WTC11 (cell line): ENCODE measurements at regions not wholly inside any gene's neighbourhood (a gene's known extent, or its start where the extent isn't known, plus 50 kb on each side); places are given as distances from the start of the nearest gene placed in this dataset.
A peak's percentile ranks its signal among the peaks of the same experiment; 100 is the strongest.

Experiments
- ATAC-seq: fragments of 200-7000 bp; cut with Tn5 transposase; 2 replicates; pipeline ENCODE4 v1.10.0; 2021; ENCODE audit warnings: mild to moderate bottlenecking, moderate library complexity
- CTCF ChIA-PET: fragments of 300-600 bp; sonication (Branson Sonifier 250); formaldehyde crosslinking; loops from one replicate; lab custom pipeline; 2021; ENCODE audit warnings: antibody characterized with exemption; lab: Charles Lee
- POLR2A ChIA-PET: fragments of 350-600 bp; sonication (Branson Sonifier 250); formaldehyde crosslinking; loops from one replicate; lab custom pipeline; 2021; ENCODE audit warnings: antibody characterized with exemption; lab: Charles Lee
- DNase-seq: peaks from one replicate; pipeline ENCODE4 v3.0.0; 2021; ENCODE audit warnings: low spot score
- H3K27ac Mint-ChIP-seq: 2 replicates; pipeline ENCODE4 v1.8.0; 2021; ENCODE audit warnings: mixed read lengths
- H3K27me3 Mint-ChIP-seq: 2 replicates; pipeline ENCODE4 v1.8.0; 2021; ENCODE audit warnings: low read depth, mild to moderate bottlenecking, moderate library complexity, mixed read lengths
- H3K36me3 Mint-ChIP-seq: 2 replicates; pipeline ENCODE4 v1.8.0; 2021; ENCODE audit warnings: mixed read lengths
- H3K4me1 Mint-ChIP-seq: 2 replicates; pipeline ENCODE4 v1.8.0; 2022; ENCODE audit warnings: mixed read lengths
- H3K4me3 Mint-ChIP-seq: 2 replicates; pipeline ENCODE4 v1.8.0; 2021; ENCODE audit warnings: mild to moderate bottlenecking, moderate library complexity, mixed read lengths
- H3K9me3 Mint-ChIP-seq: 2 replicates; pipeline ENCODE4 v1.8.0; 2021; ENCODE audit warnings: mixed read lengths
- AFF4 ChIP-seq: sonication (generic); formaldehyde crosslinking; IDR thresholded peaks from 2 replicates; pipeline ENCODE4 v1.8.1; 2023; ENCODE audit warnings: mild to moderate bottlenecking, missing genetic modification reagents, borderline replicate concordance
- ATF3 ChIP-seq: sonication (generic); formaldehyde crosslinking; conservative IDR thresholded peaks from 2 replicates; pipeline ENCODE4 v1.8.1; 2022; ENCODE audit warnings: mild to moderate bottlenecking, missing genetic modification reagents
- CTCF ChIP-seq: fragments of 200-600 bp; IDR thresholded peaks from 2 replicates; pipeline ENCODE4 v1.8.0; 2022; ENCODE audit warnings: antibody characterized with exemption
- E2F1 ChIP-seq: sonication (generic); formaldehyde crosslinking; IDR thresholded peaks from 2 replicates; pipeline ENCODE4 v1.8.0; 2022; ENCODE audit warnings: mild to moderate bottlenecking, missing genetic modification reagents
- ETV6 ChIP-seq: sonication (generic); formaldehyde crosslinking; IDR thresholded peaks from 2 replicates; pipeline ENCODE4 v1.8.1; 2022; ENCODE audit warnings: mild to moderate bottlenecking, missing genetic modification reagents
- GABPB1 ChIP-seq: sonication (generic); formaldehyde crosslinking; IDR thresholded peaks from 2 replicates; pipeline ENCODE4 v1.8.1; 2023; ENCODE audit warnings: mild to moderate bottlenecking, missing genetic modification reagents
- MAX ChIP-seq: sonication (generic); formaldehyde crosslinking; IDR thresholded peaks from 2 replicates; pipeline ENCODE4 v1.8.0; 2022; ENCODE audit warnings: mild to moderate bottlenecking, missing genetic modification reagents
- MXD4 ChIP-seq: fragments of 250-450 bp; sonication (Bioruptor Pico); IDR thresholded peaks from 2 replicates; pipeline ENCODE4 v1.8.0; 2021; ENCODE audit warnings: mild to moderate bottlenecking, moderate library complexity, borderline replicate concordance
- NFATC4 ChIP-seq: fragments of 250-450 bp; sonication (Bioruptor Pico); IDR thresholded peaks from 2 replicates; pipeline ENCODE4 v1.9.0; 2021; ENCODE audit warnings: mild to moderate bottlenecking
- PRRX2 ChIP-seq: fragments of 250-450 bp; sonication (Bioruptor Pico); IDR thresholded peaks from 2 replicates; pipeline ENCODE4 v1.8.0; 2021; ENCODE audit warnings: mild to moderate bottlenecking
- RELA ChIP-seq: sonication (generic); formaldehyde crosslinking; IDR thresholded peaks from 2 replicates; pipeline ENCODE4 v1.8.1; 2022; ENCODE audit warnings: missing genetic modification reagents, mild to moderate bottlenecking, borderline replicate concordance
- RORB ChIP-seq: fragments of 250-450 bp; sonication (Bioruptor Pico); IDR thresholded peaks from 2 replicates; pipeline ENCODE4 v1.9.0; 2021; ENCODE audit warnings: mild to moderate bottlenecking
- SOX15 ChIP-seq: fragments of 250-450 bp; sonication (Bioruptor Pico); IDR thresholded peaks from 2 replicates; pipeline ENCODE4 v1.9.0; 2021; ENCODE audit warnings: mild to moderate bottlenecking
- STAT6 ChIP-seq: sonication (generic); formaldehyde crosslinking; conservative IDR thresholded peaks from 2 replicates; pipeline ENCODE4 v1.8.1; 2023; ENCODE audit warnings: mild to moderate bottlenecking, low read depth, missing genetic modification reagents, moderate library complexity
- ZNF219 ChIP-seq: sonication (generic); formaldehyde crosslinking; IDR thresholded peaks from 2 replicates; pipeline ENCODE4 v1.8.0; 2023; ENCODE audit warnings: missing genetic modification reagents, mild to moderate bottlenecking, borderline replicate concordance
- ZNF396 ChIP-seq: fragments of 250-450 bp; sonication (Bioruptor Pico); IDR thresholded peaks from 2 replicates; pipeline ENCODE4 v1.8.0; 2021; ENCODE audit warnings: mild to moderate bottlenecking, moderate library complexity, borderline replicate concordance
- ZNF416 ChIP-seq: fragments of 250-450 bp; sonication (Bioruptor Pico); IDR thresholded peaks from 2 replicates; pipeline ENCODE4 v1.9.0; 2021; ENCODE audit warnings: mild to moderate bottlenecking, inconsistent platforms
- ZNF532 ChIP-seq: fragments of 250-450 bp; sonication (Bioruptor Pico); IDR thresholded peaks from 2 replicates; pipeline ENCODE4 v1.9.0; 2021; ENCODE audit warnings: mild to moderate bottlenecking, borderline replicate concordance
- ZSCAN18 ChIP-seq: fragments of 250-450 bp; sonication (Bioruptor Pico); IDR thresholded peaks from 2 replicates; pipeline ENCODE4 v2.1.2; 2022; ENCODE audit warnings: mild to moderate bottlenecking, moderate library complexity

- ChIA-PET POLR2A (interaction anchor here (0.6 kb wide), 1 partner anchor 363 kb away, joined by 3 read pairs; no protein-coding TSS in a partner anchor), CTCF (interaction anchor here (0.6 to 4.3 kb wide), 9 partner anchors 13 to 377 kb away, joined by 3 to 21 read pairs (median 5); no protein-coding TSS in a partner anchor)
- Mint-ChIP-seq H3K27me3 (peaks cover 87% of the 10 kb centered on the region), H3K9me3 (no peaks in the 10 kb centered on the region), H3K27ac (no peak overlapping the region), H3K36me3 (no peaks in the 10 kb centered on the region), H3K4me1 (peaks cover 39% of the 10 kb centered on the region), H3K4me3 (peak overlapping the region; percentile 60)
- ATAC-seq: peak; percentile 39
- DNase-seq: peak; percentile 44
- TF ChIP-seq ZNF396 (CRISPR knock-in tag): no peak
- TF ChIP-seq MAX (CRISPR knock-in tag): no peak
- no peak for TF ChIP-seq GABPB1 (CRISPR knock-in tag)
- TF ChIP-seq ZNF532 (CRISPR knock-in tag): no peak
- TF ChIP-seq PRRX2 (CRISPR knock-in tag): no peak
- no peak for TF ChIP-seq SOX15
- no peak for TF ChIP-seq E2F1 (CRISPR knock-in tag)
- TF ChIP-seq RORB (CRISPR knock-in tag): no peak
- TF ChIP-seq MXD4 (CRISPR knock-in tag): no peak
- TF ChIP-seq ZNF219: no peak
- no peak for TF ChIP-seq ZSCAN18 (CRISPR knock-in tag)
- TF ChIP-seq ATF3 (CRISPR knock-in tag): no peak
- no peak for TF ChIP-seq RELA (CRISPR knock-in tag)
- no peak for TF ChIP-seq CTCF
- no peak for TF ChIP-seq ZNF416 (CRISPR knock-in tag)
- no peak for TF ChIP-seq AFF4 (CRISPR knock-in tag)
- TF ChIP-seq STAT6 (CRISPR knock-in tag): no peak
- TF ChIP-seq NFATC4 (CRISPR knock-in tag): no peak
- TF ChIP-seq ETV6: no peak
These were observed 61.7 kb upstream of the PAX2 start for GRCh38 chr10:100683545-100684300.
